ENCODE measurements at regions not wholly inside any gene's neighbourhood (a gene's known extent, or its start where the extent isn't known, plus 50 kb on each side); places are given as distances from the start of the nearest gene placed in this dataset.
A peak's percentile ranks its signal among the peaks of the same experiment; 100 is the strongest.

GRCh38 chr17:56715613-56716357 is 117.9 kb downstream of the C17orf67 start:
- Histone ChIP-seq H3K9me3 (no peaks in the 10 kb centered on the region), H3K4me3 (ENCODE audit: control insufficient read depth in 1 of 2, extremely low read depth in 1 of 2, low read length in 1 of 2) (no peak overlapping the region), H3K4me1 (ENCODE audit: control insufficient read depth in 1 of 2, extremely low read depth in 1 of 2, insufficient read depth in 2 of 2, low read length in 2 of 2) (peaks cover 0 to 5% of the 10 kb centered on the region in 2 experiments), H3K36me3 (ENCODE audit: control insufficient read depth in 2 of 2, extremely low read depth in 1 of 2, insufficient read depth in 1 of 2, low read length in 1 of 2) (no peaks in the 10 kb centered on the region), H3K27me3 (replicated peaks in 1 of 2; ENCODE audit: control insufficient read depth in 2 of 2, extremely low read depth in 1 of 2, insufficient read depth in 2 of 2, low read length in 1 of 2) (peaks cover 0 to 8% of the 10 kb centered on the region in 2 experiments), H3K27ac (ENCODE audit: low read length) (no peak overlapping the region)
- H3K4me3 Mint-ChIP-seq, result no peak overlapping the region
- ChIA-PET CTCF (interaction anchor here (0.5 to 2.4 kb wide), 29 partner anchors 9 to 1840 kb away, joined by 3 to 23 read pairs (median 4); partner anchors contain the start of genes NOG (in 2 of the 2), PCTP (in 1 of the 2) and SCPEP1 (in 1 of the 2)), POLR2A (interaction anchor here (0.6 kb wide), 2 partner anchors 29 to 139 kb away, joined by 3 to 6 read pairs; no protein-coding TSS in a partner anchor)
- H3K4me1 Mint-ChIP-seq, result peaks cover 2 to 7% (median 5%) of the 10 kb centered on the region in 3 donors
- no peak overlapping the region for H3K27ac Mint-ChIP-seq
- no peaks in the 10 kb centered on the region for H3K36me3 Mint-ChIP-seq
- H3K9me3 Mint-ChIP-seq, result no peaks in the 10 kb centered on the region
- DNase-seq (peak; percentile 29 to 86 (median 65)), ATAC-seq (replicated peaks in 1 of 4) (peak; percentile 88 to 93 (median 90))
- 4% methylated on average over 6 of the region's 8 CpGs for WGBS (ENCODE audit: insufficient coverage)
- H3K27me3 Mint-ChIP-seq, result peaks cover 0 to 2% of the 10 kb centered on the region in 2 donors

GRCh38 chr17:56717471-56717870 is 116.2 kb downstream of the C17orf67 start:
- ChIA-PET CTCF (interaction anchor here in 1 of 2 donors (1.2 kb wide), 1 partner anchor 257 kb away, joined by 4 read pairs; no protein-coding TSS in a partner anchor), POLR2A (interaction anchor here (0.5 to 0.6 kb wide), 2 partner anchors 131 to 613 kb away, joined by 4 read pairs; no protein-coding TSS in a partner anchor)
- no peak for DNase-seq
- Mint-ChIP-seq H3K9me3 (no peaks in the 10 kb centered on the region), H3K4me3 (no peak overlapping the region), H3K27me3 (peaks cover 0 to 2% of the 10 kb centered on the region in 2 donors), H3K27ac (no peak overlapping the region), H3K4me1 (peaks cover 2 to 7% (median 5%) of the 10 kb centered on the region in 3 donors), H3K36me3 (no peaks in the 10 kb centered on the region)
- H3K9me3 ChIP-seq, result no peaks in the 10 kb centered on the region
- H3K27ac ChIP-seq (ENCODE audit: low read length), result no peak overlapping the region
- H3K4me1 ChIP-seq (ENCODE audit: control insufficient read depth in 1 of 2, extremely low read depth in 1 of 2, insufficient read depth in 2 of 2, low read length in 2 of 2), result peaks cover 0 to 5% of the 10 kb centered on the region in 2 experiments
- peaks cover 0 to 8% of the 10 kb centered on the region in 2 experiments for H3K27me3 ChIP-seq (replicated peaks in 1 of 2; ENCODE audit: control insufficient read depth in 2 of 2, extremely low read depth in 1 of 2, insufficient read depth in 2 of 2, low read length in 1 of 2)
- 100% methylated on average over 1 of the region's 4 CpGs for WGBS (ENCODE audit: insufficient coverage)
- no peak overlapping the region for H3K4me3 ChIP-seq (ENCODE audit: control insufficient read depth in 1 of 2, extremely low read depth in 1 of 2, low read length in 1 of 2)
- H3K36me3 ChIP-seq (ENCODE audit: control insufficient read depth in 2 of 2, extremely low read depth in 1 of 2, insufficient read depth in 1 of 2, low read length in 1 of 2), result no peaks in the 10 kb centered on the region
- ATAC-seq (replicated peaks in 1 of 4), result no peak

- H3K27ac Mint-ChIP-seq, result no peak overlapping the region
- DNase-seq (peak in 1 of 35 experiments; percentile 5), ATAC-seq (replicated peaks in 1 of 4) (peak in 1 of 4 experiments; percentile 36)
- Histone ChIP-seq H3K4me1 (ENCODE audit: control insufficient read depth in 1 of 2, extremely low read depth in 1 of 2, insufficient read depth in 2 of 2, low read length in 2 of 2) (peaks cover 0 to 5% of the 10 kb centered on the region in 2 experiments), H3K36me3 (ENCODE audit: control insufficient read depth in 2 of 2, extremely low read depth in 1 of 2, insufficient read depth in 1 of 2, low read length in 1 of 2) (no peaks in the 10 kb centered on the region), H3K9me3 (no peaks in the 10 kb centered on the region), H3K27me3 (replicated peaks in 1 of 2; ENCODE audit: control insufficient read depth in 2 of 2, extremely low read depth in 1 of 2, insufficient read depth in 2 of 2, low read length in 1 of 2) (peaks cover 0 to 8% of the 10 kb centered on the region in 2 experiments), H3K27ac (ENCODE audit: low read length) (no peak overlapping the region), H3K4me3 (ENCODE audit: control insufficient read depth in 1 of 2, extremely low read depth in 1 of 2, low read length in 1 of 2) (no peak overlapping the region)
- POLR2A ChIA-PET, result no interaction called here
- WGBS (ENCODE audit: insufficient coverage), result 50% methylated on average over 1 of the region's 4 CpGs
- peaks cover 0 to 2% of the 10 kb centered on the region in 2 donors for H3K27me3 Mint-ChIP-seq
- peaks cover 2 to 7% (median 5%) of the 10 kb centered on the region in 3 donors for H3K4me1 Mint-ChIP-seq
- no peak overlapping the region for H3K4me3 Mint-ChIP-seq
- CTCF ChIA-PET, result interaction anchor here in 1 of 2 donors (1.2 kb wide), 1 partner anchor 258 kb away, joined by 4 read pairs; no protein-coding TSS in a partner anchor
- no peaks in the 10 kb centered on the region for H3K36me3 Mint-ChIP-seq
- H3K9me3 Mint-ChIP-seq, result no peaks in the 10 kb centered on the region
Observed at GRCh38 chr17:56718515-56718914, 115.2 kb downstream of the C17orf67 start.

DNA sequence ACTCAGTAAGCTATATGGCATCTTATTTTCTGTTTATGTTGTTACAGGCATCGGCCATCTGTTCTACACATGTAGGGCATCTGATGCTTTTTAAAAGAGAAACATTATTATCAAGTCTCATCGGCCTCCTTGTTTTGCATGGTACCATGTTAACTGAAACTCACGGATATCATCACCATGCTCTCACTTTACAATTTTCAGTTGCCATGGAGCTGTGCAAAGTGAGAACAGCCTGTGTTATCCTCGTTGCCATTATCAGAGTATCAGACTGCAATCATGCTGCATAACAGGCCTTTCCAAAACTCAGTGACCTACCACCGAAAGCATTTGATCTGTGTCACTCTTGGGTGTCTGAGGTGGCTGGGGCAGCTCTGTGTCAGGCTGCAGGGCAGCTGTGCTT is 110.3 kb downstream of the C17orf67 start:
- ChIA-PET CTCF (no interaction called here), POLR2A (no interaction called here)
- no peak for DNase-seq
- Mint-ChIP-seq H3K27ac (no peak overlapping the region), H3K9me3 (no peaks in the 10 kb centered on the region), H3K4me1 (peaks cover 0 to 2% (median 0%) of the 10 kb centered on the region in 3 donors), H3K27me3 (peaks cover 0 to 2% of the 10 kb centered on the region in 2 donors), H3K4me3 (no peak overlapping the region), H3K36me3 (no peaks in the 10 kb centered on the region)
- Histone ChIP-seq H3K27me3 (replicated peaks in 1 of 2; ENCODE audit: control insufficient read depth in 2 of 2, extremely low read depth in 1 of 2, insufficient read depth in 2 of 2, low read length in 1 of 2) (peaks cover 0 to 7% of the 10 kb centered on the region in 2 experiments), H3K9me3 (no peaks in the 10 kb centered on the region), H3K27ac (ENCODE audit: low read length) (no peak overlapping the region), H3K4me3 (ENCODE audit: control insufficient read depth in 1 of 2, extremely low read depth in 1 of 2, low read length in 1 of 2) (no peak overlapping the region), H3K4me1 (ENCODE audit: control insufficient read depth in 1 of 2, extremely low read depth in 1 of 2, insufficient read depth in 2 of 2, low read length in 2 of 2) (no peaks in the 10 kb centered on the region), H3K36me3 (ENCODE audit: control insufficient read depth in 2 of 2, extremely low read depth in 1 of 2, insufficient read depth in 1 of 2, low read length in 1 of 2) (no peaks in the 10 kb centered on the region)
- no peak for ATAC-seq (replicated peaks in 1 of 4)
- 83% methylated on average over 4 of the region's 5 CpGs for WGBS (ENCODE audit: insufficient coverage)

- ChIA-PET POLR2A (no interaction called here), CTCF (interaction anchor here in 1 of 2 donors (0.6 to 1.2 kb wide), 3 partner anchors 9 to 225 kb away, joined by 3 to 4 read pairs (median 4); no protein-coding TSS in a partner anchor)
- Histone ChIP-seq H3K27me3 (replicated peaks in 1 of 2; ENCODE audit: control insufficient read depth in 2 of 2, extremely low read depth in 1 of 2, insufficient read depth in 2 of 2, low read length in 1 of 2) (peaks cover 0 to 7% of the 10 kb centered on the region in 2 experiments), H3K4me3 (ENCODE audit: control insufficient read depth in 1 of 2, extremely low read depth in 1 of 2, low read length in 1 of 2) (no peak overlapping the region), H3K4me1 (ENCODE audit: control insufficient read depth in 1 of 2, extremely low read depth in 1 of 2, insufficient read depth in 2 of 2, low read length in 2 of 2) (no peaks in the 10 kb centered on the region), H3K9me3 (no peaks in the 10 kb centered on the region), H3K27ac (ENCODE audit: low read length) (no peak overlapping the region), H3K36me3 (ENCODE audit: control insufficient read depth in 2 of 2, extremely low read depth in 1 of 2, insufficient read depth in 1 of 2, low read length in 1 of 2) (no peaks in the 10 kb centered on the region)
- no peak for ATAC-seq (replicated peaks in 1 of 4)
- no peak overlapping the region for H3K27ac Mint-ChIP-seq
- H3K36me3 Mint-ChIP-seq, result no peaks in the 10 kb centered on the region
- H3K4me1 Mint-ChIP-seq, result no peaks in the 10 kb centered on the region
- WGBS (ENCODE audit: insufficient coverage), result 82% methylated on average over 6 of the region's 11 CpGs
- H3K9me3 Mint-ChIP-seq, result no peaks in the 10 kb centered on the region
- H3K4me3 Mint-ChIP-seq, result no peak overlapping the region
- peaks cover 0 to 2% of the 10 kb centered on the region in 2 donors for H3K27me3 Mint-ChIP-seq
- DNase-seq, result no peak
Observed at GRCh38 chr17:56724664-56725063, 109.1 kb downstream of the C17orf67 start.

- ChIA-PET CTCF (interaction anchor here in 1 of 2 donors (0.6 to 1.2 kb wide), 2 partner anchors 9 to 16 kb away, joined by 4 read pairs; no protein-coding TSS in a partner anchor), POLR2A (no interaction called here)
- WGBS (ENCODE audit: insufficient coverage), result no CpG with 5 or more reads among the region's 4 CpGs
Observed at GRCh38 chr17:56725144-56725543, 108.6 kb downstream of the C17orf67 start.

More at GRCh38 chr17:56725144-56725543, 108.6 kb downstream of the C17orf67 start:
- H3K9me3 Mint-ChIP-seq, result no peaks in the 10 kb centered on the region
- peaks cover 0 to 2% of the 10 kb centered on the region in 2 donors for H3K27me3 Mint-ChIP-seq
- Histone ChIP-seq H3K9me3 (no peaks in the 10 kb centered on the region), H3K27ac (ENCODE audit: low read length) (no peak overlapping the region), H3K36me3 (ENCODE audit: control insufficient read depth in 2 of 2, extremely low read depth in 1 of 2, insufficient read depth in 1 of 2, low read length in 1 of 2) (no peaks in the 10 kb centered on the region), H3K4me3 (ENCODE audit: control insufficient read depth in 1 of 2, extremely low read depth in 1 of 2, low read length in 1 of 2) (no peak overlapping the region), H3K4me1 (ENCODE audit: control insufficient read depth in 1 of 2, extremely low read depth in 1 of 2, insufficient read depth in 2 of 2, low read length in 2 of 2) (no peaks in the 10 kb centered on the region), H3K27me3 (replicated peaks in 1 of 2; ENCODE audit: control insufficient read depth in 2 of 2, extremely low read depth in 1 of 2, insufficient read depth in 2 of 2, low read length in 1 of 2) (peaks cover 0 to 7% of the 10 kb centered on the region in 2 experiments)
- H3K4me1 Mint-ChIP-seq, result no peaks in the 10 kb centered on the region
- H3K27ac Mint-ChIP-seq, result no peak overlapping the region
- DNase-seq (no peak), ATAC-seq (replicated peaks in 1 of 4) (no peak)
- H3K36me3 Mint-ChIP-seq, result no peaks in the 10 kb centered on the region
- no peak overlapping the region for H3K4me3 Mint-ChIP-seq

Measured in T-cell (primary cell).